GM13977 (cell line): ENCODE measurements at regions not wholly inside any gene's neighbourhood (a gene's known extent, or its start where the extent isn't known, plus 50 kb on each side); places are given as distances from the start of the nearest gene placed in this dataset.

ENCODE experiments used
- DNase-seq: peaks from one replicate; pipeline ENCODE4 v3.0.0; 2012; ENCODE audit warnings: low spot score
- in situ Hi-C: fragments of 300-500 bp; cut with MboI; formaldehyde crosslinking; loops from one replicate; pipeline ENCODE4 v1.12.0; 2022; ENCODE audit warnings: low sequenced_read_pairs, low pct_unique_long_range_greater_than_20kb, mixed read lengths, inconsistent platforms; ENCODE audit not compliant: unreplicated experiment
- TF ChIP-seq, protein P1 (sequence below): IDR thresholded peaks from 2 replicates; pipeline ENCODE4 v1.5.1; 2012; ENCODE audit warnings: mild to moderate bottlenecking, control low read depth; ENCODE audit not compliant: insufficient read depth; ENCODE audit errors: extremely low read depth, missing control alignments

DNA sequence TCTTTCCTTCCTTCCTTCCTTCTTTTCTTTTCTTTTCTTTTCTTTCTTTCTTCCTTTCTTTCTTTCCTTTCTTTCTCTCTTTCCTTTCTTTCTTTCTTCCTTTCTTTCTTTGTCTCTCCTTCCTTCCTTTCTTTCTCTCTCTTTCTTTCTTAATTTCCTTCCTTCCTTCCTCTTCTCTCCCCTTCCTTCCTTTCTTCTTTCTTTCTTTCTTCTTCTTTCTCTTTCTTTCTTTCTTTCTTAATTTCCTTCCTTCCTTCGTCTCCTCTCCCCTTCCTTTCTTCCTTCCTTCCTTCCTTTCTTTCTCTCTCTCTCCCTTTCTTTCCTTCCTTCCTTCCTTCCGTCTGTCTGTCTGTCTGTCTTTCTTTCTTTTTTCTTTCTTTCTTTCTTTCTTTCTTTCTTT, 1446.5 kb upstream of the GOT2 start:
- TF ChIP-seq, protein P1, sequence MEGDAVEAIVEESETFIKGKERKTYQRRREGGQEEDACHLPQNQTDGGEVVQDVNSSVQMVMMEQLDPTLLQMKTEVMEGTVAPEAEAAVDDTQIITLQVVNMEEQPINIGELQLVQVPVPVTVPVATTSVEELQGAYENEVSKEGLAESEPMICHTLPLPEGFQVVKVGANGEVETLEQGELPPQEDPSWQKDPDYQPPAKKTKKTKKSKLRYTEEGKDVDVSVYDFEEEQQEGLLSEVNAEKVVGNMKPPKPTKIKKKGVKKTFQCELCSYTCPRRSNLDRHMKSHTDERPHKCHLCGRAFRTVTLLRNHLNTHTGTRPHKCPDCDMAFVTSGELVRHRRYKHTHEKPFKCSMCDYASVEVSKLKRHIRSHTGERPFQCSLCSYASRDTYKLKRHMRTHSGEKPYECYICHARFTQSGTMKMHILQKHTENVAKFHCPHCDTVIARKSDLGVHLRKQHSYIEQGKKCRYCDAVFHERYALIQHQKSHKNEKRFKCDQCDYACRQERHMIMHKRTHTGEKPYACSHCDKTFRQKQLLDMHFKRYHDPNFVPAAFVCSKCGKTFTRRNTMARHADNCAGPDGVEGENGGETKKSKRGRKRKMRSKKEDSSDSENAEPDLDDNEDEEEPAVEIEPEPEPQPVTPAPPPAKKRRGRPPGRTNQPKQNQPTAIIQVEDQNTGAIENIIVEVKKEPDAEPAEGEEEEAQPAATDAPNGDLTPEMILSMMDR, result no peak

DNA sequence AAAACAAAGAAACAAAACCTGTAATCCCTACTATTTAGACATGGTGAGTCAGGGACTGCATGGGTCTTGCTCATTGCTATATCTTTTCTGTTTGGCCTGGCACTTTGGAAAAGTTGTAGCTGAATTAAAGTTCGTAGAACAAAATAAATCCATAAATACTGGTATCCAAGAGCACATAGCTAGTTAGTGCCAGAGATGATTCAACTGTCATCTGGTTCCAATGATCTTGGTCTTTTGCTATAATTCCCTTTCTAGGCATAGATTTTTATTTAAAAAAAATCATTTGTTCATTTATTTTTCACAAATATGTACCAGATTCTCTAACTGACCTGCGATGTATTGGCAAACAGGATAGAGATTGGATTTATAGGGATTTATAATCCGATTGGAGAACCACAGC, 1436.1 kb upstream of the GOT2 start:
- in situ Hi-C loops, result no loop called here
- TF ChIP-seq, protein P1, result no peak
- DNase-seq, result no peak

More for the DNA sequence above, 1446.5 kb upstream of the GOT2 start:
- no peak for DNase-seq
- in situ Hi-C loops, result no loop called here

DNA sequence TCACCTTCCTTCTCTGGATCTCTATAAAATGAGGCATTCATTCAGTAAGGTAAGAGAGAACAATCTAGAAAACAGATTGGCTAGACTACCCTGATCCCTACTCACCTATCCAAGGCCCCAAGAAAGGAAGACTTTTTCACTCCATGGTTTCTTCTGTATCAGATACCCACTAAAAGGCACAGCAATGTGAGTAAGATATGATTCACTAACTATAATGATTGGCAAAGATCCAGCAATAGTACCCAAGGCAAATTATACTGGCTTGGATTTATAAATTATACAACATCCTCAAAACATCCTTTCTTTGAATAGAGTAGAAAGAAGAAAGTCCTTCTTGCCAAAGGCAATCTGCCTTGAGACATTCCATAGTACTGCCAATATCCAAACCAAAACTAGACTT, 1432.0 kb upstream of the GOT2 start:
- TF ChIP-seq, protein P1, result no peak
- no peak for DNase-seq
- in situ Hi-C loops, result no loop called here

DNA sequence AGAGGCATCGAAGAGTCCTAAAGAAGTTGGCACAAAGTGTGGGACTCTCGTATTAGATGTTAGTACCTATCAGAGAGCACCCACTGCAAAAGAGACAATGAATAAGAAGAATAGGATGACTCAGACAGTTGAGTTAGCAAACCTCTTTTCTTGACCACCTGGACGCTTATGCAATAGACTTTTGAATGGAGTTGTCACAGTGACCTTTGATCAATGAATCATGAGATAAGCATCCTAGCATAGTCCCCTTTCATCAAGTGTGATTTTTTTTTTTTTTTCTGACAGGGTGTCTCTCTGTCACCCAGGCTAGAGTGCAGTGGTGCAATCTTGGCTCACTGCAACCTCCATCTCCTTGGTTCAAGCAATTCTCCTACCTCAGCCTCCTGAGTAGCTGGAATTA, 1417.9 kb upstream of the GOT2 start:
- TF ChIP-seq, protein P1, result no peak
- DNase-seq, result no peak
- in situ Hi-C loops, result no loop called here

DNA sequence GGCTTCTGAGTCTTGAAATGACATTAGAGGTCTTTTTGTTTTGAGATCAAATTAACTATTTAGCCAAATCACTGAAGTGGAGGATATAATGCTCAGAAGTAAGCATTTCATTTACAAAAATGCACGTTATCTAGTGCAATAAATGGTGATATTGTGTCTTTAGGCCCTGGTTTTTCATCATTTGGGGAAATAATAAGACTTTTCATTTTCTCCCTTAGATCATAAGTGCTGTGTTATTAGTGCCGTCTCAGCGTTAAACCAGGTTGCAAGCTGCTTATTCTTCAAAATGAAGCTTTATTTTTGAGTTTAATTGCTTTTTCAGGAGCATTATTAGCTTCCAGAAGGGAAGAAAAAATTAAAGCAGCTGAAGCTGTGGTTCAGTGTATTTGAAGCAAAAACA, 1416.8 kb upstream of the GOT2 start:
- TF ChIP-seq, protein P1, result no peak
- in situ Hi-C loops, result no loop called here
- no peak for DNase-seq

DNA sequence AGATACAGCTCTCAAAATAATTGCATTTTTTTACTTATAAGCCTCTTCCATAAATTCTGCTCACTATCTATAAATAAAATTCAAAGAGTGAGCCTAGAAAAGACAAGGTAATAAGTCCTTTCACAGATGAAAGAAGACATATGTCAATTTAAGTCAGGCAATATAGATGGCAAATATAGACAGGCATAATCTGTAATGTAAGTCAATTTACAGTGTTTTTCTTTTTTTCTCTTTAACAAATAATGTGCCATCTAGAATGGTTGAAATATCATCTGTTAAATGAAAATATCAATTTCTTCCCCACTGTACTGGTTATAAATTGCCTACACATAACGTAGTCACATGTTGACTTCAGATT, 1409.2 kb upstream of the GOT2 start:
- TF ChIP-seq, protein P1, result no peak
- in situ Hi-C loops, result no loop called here
- DNase-seq, result no peak

DNA sequence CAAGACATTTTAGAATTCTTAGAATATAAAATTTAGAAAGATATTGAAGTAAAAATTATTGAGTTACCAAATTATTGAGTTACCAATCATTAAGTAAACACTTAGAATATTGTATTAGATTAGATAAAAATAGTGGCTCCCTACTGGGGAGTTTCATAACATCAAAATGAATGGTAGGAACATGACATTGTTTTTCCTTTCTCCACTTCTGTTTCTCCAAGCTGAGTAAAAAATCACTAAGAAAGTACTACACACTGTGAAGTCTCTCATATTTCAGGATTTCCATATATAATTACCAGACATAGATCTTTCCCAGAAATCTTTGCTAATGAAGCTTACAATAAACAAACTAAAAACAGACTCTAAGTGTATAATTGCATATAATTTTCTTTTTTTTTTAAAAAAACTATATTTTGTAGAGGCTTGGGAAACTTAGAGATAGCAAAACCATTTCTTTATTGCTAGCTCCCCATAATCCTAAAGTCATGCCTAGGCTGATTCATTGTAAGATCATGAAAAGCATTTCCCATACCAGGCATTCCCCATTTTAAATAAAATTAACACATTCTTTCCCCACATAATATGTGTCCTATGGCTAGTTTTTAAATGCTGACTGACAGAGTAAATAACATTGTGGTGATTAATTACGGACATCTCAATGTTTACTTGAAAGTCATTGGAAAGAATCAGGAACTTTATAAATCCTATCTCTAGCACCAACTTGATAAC, 1408.7 kb upstream of the GOT2 start:
- no peak for DNase-seq
- in situ Hi-C loops, result no loop called here
- TF ChIP-seq, protein P1, result no peak
